CD4-positive, alpha-beta T cell treated with Interleukin-10 for 1 hour (primary cell): ENCODE measurements at regions not wholly inside any gene's neighbourhood (a gene's known extent, or its start where the extent isn't known, plus 50 kb on each side); places are given as distances from the start of the nearest gene placed in this dataset.

ENCODE experiments used
- DNase-seq: peaks from one replicate; pipeline ENCODE4 v3.0.0-alpha.2; 2020

DNA sequence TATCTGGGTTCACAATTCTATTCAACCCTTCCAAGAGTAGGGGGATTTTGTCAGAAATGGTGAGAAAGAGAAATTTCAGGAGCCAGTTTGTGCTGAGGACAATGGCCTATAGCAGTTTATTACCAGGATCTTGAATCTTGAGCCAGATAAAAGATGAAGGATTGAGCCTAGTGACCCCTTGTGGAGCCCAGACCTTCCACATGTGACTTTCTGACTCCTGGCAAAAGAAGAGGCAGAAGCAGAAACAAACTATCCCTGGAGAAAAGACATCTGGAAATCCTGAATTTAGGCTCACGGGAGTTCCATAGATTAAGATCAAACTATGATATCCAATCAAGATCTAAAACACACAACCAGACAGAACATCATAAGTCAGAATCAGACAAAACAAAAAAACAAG lies 60.9 kb upstream of the CHRM2 start:
- no peak for DNase-seq

DNA sequence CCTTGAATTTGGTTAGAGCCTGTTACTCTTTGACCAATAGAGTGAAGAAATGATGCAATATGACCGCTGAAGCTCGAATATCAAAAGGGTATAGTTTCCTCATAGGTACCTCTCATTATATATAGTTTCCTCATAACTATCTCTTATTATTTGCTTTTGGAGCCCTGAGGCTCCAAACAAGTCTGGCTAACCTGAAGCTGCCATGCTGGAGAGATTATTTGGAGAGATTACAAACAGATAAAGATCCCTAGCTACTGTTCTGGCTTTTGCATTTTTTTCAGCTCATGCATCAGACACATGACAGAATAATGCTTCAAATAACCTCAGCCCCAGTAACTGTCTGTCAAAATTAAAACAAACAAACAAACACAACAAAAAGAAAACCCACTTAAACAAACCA lies 65.4 kb upstream of the CHRM2 start:
- no peak for DNase-seq

DNA sequence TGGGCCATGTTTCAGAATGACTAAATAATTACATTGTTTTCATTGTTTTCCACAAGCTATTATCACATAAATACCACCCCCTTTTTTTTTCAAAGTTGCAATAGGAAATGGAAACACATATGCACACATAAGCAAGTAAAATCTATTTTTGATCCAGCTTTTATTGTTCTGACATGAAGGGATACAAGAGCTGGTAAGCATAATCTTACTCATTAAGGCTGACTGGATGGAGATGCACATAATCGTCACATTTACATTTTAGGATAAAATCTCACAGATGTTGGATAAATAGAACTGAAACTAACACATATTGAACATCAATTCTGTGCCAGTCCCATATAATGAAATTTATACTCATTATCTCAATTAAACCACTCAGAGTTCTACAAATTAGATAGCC lies 84.5 kb upstream of the CHRM2 start:
- DNase-seq: no peak

DNA sequence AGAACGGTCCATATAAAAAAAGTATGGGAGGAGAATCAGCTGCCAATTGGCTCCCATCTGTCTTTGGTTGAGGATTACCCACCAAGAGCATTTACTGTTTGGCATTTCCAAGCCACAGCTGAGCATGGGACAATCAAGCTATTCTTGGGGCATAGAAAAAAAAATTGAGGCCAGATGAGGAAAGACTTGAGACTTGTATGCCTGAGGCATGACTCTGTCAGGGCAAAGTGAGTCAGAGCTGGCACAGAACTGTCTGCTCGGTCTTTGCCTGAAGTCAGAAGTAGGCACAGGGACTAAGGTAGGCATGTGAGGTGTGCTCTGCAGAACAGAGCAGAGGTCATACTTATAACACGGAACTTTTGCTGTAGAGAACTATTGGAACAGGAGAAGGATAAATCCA lies 126.5 kb upstream of the CHRM2 start:
- DNase-seq: no peak

DNA sequence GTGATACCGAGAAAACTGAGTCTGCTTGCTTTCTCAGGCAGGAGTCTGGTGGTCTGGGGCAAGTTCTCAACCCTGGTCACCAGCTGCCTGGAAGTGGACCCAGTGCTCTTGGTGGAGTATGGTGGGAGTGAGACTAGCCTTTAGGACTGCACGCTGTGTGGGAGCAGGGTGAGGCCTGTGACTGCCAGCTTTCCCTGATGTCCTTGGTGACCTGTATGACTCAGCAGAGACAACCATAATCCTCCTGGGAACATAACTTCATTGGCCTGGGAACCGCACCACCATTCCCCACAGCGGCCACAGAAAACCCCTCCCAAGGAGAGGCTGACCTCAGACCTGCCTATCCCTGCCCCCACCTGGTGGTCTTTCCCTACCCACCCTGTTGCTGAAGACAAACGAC lies 139.5 kb upstream of the CHRM2 start:
- no peak for DNase-seq

DNA sequence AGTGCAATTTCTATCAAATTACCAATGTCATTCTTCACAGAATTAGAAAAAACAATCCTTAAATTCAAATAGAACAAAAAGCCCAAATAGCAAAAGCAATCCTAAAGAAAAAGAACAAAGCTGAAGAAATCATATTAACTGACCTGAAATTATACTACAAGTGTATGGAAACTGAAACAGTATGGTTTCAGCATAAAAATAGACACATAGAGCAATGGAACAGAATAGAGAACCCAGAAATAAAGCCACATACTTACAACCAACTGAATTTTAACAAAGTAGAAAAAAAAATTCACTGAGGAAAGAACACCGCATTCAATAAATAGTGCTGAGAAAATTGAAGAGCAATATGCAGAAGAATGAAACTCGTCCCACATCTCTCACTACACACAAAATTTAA lies 142.0 kb upstream of the CHRM2 start:
- DNase-seq: no peak

DNA sequence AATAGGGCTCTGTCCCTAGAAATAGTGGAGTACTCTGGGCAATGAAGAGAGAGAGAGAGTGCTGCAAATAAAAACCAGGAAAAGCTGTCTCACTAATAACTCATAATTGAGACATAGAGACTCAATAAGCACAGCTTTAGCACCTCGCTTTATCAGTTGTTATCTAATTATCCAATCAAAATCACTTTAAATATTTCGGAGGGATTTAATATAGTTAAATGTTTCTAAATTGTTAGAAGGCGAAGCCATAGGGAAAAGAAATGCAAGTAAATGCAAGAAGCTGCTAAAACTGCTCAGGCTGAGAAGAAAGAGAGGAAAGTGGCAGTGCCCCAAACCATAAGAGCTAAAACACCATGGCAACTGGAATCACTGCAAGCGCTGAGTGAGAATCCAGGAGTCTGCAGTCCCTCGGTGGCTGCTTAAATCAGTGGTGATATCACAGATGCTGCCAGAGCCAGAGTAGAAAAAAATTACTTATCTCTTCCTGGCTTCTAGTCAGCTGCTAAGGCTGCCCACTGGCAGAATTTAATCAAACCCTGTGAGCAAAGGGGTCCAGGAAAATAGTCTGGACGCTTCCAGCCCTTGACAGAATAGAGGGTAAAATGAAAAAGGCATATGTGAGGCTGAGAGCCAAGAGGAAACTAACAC lies 150.4 kb upstream of the CHRM2 start:
- DNase-seq: no peak

DNA sequence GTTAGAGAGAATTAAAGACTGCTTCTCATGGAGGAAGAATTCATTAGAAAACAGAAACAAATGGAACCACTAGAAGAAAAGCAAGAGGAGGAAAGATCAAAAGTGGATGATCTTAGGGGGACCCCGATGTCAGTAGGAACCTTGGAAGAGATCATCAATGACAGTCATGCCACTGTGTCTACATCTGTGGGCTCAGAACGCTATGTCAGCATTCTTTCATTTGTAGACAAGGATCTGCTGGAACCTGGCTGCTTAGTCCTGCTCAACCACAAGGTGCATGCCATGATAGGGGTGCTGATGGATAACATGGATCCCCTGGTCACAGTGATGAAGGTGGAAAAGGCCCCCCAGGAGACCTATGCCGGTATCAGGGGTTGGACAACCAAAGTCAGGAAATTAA lies 154.4 kb upstream of the CHRM2 start:
- DNase-seq: no peak

DNA sequence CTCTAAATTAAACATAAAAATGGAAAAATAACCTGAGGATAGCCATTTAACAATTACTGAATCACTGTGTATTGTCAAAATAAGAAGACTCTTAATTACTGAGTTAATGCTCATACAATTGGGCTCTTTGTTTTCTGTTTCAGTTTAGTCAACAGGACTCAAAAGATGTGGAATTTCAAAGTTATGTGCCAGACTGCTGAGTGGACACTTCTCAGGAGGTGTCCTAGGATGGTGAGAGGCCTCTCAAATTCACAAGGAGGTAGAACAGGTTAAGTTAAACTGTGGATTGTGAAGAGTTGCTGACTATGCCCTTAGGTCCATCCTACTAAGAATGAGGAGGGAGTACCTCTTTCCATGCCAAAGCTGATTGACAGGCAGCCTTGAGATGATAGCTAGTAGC lies 157.7 kb upstream of the CHRM2 start:
- no peak for DNase-seq

DNA sequence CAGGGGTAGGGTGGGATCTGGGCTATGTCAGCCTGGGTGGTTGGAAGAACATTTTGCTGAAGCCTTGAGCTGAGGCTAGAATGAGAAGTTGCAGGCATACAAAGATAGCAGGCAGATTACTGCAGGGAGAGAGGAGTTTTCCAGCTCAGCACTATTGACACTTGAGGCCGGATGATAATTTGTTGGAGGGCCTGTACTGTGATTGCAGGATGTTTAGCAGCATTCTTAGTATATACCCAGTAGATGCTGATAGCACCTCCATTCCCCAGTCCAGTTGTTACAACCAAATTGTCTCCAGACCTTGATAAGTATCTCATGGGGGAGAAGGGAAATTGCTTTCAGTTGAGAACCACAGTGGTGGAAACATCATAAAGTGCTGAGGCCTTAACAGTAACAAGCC lies 158.6 kb upstream of the CHRM2 start:
- no peak for DNase-seq

DNA sequence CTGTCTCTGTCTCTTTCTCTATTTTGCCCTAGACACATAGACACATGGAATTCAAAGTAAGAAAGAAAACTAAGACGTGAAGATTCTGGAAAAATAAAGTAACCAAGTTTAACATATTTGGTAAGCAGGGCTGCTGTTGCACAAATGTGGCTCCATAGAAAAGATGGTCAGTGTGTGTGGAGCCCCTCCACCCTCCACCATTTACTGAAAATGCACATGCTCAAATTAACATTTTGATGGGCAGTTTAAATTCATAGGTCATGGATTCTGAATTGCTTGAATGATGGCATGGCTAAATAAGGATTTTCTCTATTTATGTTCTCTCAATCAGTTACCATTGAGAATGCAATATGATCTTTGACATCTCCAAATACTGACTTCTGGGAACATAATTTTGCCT lies 165.5 kb upstream of the CHRM2 start:
- no peak for DNase-seq

DNA sequence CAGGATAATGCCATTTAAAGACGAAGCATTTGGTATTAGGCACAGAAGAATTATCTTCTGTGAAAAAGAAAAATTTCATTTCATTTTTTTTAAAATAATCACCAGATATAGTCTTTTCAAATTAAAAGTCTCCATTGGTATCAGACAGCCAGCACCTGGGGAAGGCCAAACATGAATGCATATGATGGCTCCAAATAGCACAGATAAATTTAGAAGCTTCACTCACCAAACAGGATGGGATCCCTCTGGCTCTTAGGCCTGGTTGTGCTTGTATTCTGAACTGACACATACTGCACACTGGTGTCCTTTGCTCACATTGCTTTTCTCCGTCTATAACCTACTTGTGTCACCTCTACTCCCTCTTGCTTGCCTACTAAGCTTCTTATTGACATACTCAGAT lies 169.5 kb upstream of the CHRM2 start:
- no peak for DNase-seq

DNA sequence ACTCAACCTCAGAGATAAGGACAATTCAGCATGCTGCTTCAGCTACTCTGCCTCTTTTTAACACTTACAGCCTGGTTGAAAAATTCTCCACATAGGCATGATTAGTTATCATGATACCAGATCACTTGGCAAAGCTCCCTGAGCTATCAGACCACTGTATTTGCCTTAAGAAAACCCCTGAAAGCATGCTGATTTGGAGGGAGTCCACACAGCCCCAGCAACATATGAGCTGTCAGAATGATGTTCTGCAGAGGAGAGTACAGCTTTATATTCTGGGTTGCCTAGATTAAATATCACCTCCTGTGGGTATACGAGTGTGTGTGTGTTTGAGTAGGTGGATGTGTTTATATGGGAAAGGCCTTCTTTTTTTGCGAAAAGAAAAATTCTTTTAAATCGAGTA lies 170.2 kb upstream of the CHRM2 start:
- no peak for DNase-seq

DNA sequence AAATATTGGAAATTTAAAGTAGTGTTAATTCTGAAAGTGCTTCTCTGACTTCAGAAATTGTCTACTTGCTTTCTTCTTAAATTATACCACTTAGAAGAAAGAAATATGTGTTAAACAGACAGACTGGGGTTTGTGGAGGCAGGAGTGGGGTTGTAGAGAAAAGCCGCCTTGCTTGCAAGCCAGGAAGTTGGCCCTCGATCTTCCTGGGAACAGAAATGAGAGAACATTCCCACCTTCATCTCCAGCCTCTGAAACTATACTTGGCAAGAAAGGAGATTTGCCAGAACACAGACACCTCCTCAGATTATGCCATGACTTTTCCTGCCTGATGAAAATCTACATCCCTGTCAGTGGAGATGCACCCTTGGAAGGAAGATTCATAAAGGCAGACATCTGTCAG lies 171.2 kb upstream of the CHRM2 start:
- no peak for DNase-seq

DNA sequence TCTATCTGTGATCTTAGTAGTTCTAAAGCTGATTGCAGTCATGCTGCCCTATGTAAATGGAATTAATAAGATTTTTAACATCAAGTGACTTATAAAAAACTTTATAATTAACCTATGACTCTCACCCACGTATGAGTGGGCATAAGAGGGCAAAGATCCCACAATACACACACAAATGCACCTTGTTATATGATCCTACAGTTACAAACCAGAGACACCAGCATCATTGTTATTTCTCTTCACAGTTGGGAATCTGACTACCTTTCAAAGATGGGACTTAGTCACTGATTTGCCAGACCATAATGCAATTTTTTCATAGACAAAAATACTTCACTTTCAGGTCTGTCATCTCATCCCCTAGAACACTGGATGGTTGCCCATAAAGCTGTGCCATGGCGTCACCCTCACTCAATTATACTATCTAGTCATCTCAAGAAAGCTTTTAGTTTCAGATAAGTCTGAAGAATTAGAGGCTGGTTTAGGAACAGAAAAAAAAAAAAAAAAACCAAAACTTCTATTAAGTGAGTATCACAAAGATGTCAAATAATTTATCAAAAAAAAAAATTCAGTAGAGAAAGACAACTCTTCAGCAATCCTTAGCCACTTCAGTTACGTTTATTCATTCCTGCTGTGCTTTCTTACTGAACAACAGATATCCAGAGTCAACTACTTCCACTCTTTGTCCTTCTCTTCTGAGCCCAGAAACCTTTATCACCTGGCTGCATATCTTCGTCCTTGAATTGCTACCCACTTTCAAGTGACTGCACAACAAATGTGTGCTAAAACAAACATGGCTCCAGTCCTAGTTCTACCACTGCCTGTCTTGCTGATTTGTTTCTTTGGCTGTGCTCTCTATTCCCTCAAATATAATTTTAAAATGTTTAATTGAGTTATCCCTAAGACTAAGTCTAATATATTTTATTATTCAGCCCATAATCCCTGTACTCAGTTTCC lies 175.0 kb upstream of the CHRM2 start:
- no peak for DNase-seq

DNA sequence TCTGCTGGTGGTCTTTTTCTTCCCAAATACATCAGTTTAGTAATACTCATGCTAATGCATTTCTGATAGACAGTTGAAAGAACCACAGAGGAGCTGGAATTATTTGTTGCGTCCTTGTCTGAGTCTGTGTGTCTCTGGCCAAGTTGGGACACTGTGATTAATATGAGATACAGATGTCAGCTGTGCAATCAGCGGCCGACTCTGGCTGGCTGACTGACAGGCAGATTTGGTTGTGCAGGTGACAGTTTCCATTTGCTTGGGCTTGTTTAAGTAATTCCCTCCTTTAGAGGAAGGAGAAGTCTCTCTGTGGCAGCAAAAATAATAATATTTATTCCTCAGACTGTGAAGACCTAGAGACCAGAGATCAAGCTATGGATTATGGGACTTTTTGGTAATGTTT lies 176.2 kb upstream of the CHRM2 start:
- no peak for DNase-seq

DNA sequence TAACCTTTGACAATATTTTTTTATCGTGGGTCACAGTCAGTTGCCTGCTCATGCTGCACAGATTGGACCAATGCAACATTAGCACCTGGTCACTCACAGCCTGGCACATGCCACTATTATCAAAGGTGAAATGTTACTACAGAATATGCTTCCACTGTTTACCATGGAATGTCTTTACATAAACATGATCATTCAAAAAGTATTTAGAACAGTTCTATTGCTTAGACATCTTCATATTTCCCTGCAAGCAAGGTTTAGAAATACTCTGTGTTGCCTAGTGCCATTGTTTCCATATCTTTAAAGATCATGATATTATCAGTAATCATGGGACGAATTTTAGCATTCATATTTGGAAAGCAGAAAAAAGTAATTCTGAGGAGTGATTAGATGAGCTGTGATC lies 179.9 kb upstream of the CHRM2 start:
- DNase-seq: no peak

DNA sequence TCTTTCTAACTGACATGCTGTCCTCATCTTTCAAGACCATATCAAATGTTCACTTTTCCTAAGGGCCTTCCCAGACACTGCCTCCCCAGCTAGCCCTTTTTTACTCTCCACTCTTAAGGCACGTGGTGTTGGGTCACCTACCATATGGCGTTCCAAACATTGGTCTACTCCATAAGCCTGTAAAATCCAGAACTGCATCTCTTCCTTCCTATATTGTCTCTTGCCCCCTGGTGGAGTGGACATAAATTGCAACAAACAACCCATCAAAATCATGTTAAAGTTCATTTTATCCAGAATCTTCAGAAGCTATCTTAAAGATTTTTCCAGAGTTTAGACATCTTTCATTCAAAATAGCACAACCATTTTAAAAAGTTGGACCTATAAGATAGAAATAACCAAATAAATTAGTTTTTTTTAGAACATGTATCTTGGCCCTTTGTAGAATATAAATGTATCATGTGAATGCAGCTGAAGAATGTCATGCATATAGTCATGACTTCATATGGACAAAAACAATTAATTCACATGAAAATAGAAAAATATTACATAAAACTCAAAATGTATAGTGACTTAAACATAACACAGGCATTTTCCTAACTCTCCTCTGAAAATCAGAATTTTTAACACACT lies 180.6 kb upstream of the CHRM2 start:
- no peak for DNase-seq

DNA sequence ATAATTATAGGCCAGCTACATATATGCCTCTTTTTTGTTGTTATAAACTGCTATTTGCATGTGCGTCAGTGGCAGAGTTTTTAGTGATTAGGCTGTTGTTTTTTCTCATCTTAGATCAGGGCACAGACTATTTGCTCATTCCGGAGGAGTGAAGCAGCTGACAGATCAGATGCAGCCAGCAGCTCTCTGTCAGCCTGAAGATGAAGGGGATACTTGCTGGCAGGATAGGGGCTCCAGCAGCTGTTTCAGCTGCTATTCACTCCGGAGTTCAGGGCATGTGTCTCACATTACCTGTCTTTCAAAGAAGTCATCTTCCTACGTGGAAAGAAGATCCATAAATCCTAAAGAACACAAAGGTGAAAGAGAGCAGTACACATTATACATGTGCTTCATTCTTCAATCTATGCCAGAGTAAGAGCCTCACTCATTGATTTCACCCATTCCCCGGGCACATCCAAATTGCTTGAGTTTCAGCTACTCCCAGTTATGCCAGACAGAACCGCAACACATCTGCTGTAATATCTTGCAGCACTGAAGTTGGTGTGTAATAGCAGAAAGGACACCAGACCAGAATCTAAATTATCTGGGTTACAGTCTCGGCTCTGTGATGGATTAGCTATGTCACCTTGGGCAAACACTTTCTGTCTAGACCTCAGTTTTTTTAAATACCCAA lies 182.8 kb upstream of the CHRM2 start:
- DNase-seq: no peak

DNA sequence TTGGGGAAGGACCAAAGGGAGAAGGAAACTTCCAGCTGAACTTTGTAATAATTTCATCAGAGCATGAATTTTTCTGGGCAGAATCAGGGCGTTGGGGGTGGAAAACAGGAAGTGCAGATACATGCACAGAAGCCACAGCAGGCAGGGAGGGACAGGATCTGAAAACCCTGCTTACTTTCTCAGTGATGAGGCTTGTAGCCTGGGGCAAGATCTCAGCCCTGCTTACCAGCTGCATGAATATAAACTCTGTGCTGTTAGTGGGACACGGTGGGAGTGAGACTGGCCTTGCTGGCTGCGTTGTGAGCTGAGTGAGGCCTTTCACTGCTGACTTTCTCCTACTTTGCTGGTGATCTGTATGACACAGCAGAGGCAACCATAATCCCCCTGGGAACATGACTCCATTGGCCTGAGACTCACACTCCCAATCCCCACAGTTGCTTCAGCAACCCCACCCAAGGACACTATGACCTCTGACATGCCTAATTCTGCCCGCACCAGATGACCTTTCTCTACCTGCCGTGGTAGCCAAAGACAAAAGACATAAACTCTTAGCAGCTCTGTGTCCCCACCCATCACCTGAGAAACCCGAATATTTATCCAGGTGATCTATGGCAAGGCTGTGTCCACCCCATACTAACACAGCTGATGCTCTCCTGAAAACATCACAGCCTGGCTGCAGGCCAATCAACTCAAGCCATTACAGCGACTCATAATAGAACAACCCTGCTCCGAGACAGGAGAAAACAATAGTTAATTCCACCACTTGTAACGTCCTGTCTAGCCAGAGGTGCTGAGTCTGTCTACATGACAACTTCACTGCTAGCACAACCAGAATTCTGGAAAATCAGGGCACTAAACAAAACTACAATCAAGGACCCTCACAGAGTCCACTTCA lies 190.7 kb upstream of the CHRM2 start:
- no peak for DNase-seq

DNA sequence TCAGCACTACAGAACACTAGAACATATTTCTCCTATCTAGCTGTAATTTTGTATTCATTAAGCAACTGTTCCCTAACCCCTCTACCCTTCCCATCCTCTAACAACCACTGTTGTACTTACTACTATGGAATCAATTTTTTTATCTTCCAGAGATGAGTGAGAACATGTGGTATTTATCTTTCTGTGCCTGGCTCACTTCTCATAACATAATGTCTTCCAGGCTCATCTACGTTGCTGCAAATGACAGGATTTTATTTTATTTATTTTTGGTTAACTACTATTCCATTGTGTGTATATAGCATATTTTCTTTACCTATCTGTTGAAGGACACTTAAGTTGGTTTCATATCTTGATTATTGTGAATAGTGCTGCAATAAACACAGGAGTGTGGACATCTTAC lies 200.9 kb upstream of the CHRM2 start:
- no peak for DNase-seq

DNA sequence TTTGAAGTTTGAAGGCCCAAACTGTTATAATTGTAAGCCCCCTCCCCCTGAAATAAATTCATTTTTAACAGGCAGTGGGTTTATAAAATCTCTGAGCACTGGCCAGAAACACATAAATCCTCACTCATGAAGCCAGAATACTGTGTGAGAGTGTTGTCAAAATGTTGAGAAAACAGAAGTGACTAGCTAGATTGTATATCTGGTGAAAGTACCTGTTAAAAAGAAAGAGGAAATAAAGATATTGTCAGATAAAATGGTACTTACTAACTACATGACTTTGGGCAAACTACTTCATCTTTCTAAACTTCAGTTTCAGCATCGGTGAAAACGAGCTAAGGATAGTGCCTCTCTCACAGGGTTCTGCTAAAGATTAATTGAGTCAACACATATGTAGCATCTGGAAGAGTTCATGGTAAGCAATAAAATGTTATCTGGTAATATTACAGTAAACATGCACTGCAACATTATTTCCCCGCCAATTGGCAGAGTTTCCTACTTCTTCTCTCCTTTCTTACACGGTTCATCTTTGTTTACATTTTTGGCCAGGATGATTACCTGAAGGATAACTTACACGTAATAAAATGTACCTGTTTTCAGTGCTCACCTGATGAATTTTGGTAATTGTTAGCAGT lies 202.5 kb upstream of the CHRM2 start:
- DNase-seq: no peak
